ENCODE measurements at regions not wholly inside any gene's neighbourhood (a gene's known extent, or its start where the extent isn't known, plus 50 kb on each side); places are given as distances from the start of the nearest gene placed in this dataset.

DNA sequence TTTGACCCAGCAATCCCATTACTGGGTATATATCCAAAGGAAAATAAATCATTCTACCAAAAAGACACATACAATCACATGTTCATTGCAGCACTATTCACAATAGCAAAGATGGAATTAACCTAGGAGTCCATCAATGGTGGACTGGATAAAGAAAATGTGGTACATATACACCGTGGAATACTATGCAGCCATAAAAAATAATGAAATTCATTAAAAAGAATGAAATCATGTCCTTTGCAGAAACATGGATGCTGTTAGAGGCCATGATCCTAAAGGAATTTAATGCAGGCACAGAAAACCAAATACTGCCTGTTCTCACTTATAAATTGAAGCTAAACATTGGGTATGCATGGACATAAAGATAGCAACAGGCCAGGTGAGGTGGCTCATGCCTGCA is 61.9 kb upstream of the BMP6 start:
- no peak for DNase-seq (ENCODE audit: low spot score)

DNA sequence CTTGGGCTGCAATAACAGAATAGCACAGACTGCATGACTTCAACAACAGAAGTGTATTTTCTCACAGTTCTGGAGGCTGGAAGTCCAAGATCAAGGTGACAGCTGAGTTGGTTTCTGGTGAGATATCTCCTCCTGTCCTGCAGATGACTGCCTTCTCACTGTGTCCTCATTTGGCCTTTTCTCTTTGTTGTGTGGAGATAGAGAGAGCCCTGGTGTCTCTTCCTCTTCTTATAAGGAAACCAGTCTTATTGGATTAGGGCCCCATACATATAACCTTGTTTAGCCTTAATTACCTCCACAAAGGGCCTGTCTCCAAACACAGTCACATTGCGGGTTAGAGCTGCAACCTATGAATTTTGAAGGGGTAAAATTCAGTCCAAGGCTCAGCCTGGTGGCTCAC is 57.0 kb upstream of the BMP6 start:
- no peak for DNase-seq (ENCODE audit: low spot score)

DNA sequence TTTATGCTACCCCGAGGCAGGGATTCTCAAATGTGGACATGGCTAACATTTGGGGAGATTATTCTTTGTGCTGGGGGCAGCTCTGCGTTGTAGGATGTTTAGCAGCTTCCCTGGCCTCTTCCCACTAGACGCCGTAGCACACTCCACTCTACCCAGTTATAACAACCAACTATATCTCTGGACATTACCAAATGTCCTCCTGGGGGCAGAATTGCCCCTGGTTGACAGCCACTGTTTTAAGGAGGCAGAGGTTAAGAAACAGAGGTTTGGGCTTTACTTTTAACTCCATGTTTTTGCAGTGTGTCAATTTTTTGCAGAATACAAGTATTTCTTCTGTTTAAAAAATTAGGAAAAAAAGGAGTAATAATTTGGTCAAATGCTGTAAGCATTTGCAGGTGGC is 56.2 kb upstream of the BMP6 start:
- DNase-seq (ENCODE audit: low spot score), result no peak

DNA sequence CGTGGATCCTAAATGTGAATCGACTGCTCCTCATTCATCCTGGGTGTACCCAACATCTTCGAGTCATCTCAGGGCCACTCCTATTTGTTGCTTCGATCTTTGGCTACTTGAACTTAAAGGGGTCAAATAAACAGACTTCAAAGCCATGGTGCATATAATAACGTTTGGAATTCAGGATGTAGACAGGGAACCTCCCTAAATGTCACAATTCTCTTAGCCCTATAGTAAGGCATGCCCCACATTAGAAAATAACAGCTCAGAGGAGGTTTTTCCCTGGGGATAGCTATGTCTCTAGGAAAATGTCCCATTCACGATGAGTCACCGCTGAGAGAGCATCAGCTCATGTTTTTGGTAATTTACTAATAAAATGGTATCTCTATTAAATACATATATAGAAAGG is 54.8 kb upstream of the BMP6 start:
- no peak for DNase-seq (ENCODE audit: low spot score)

GRCh38 chr6:7671581-7671980 is 54.3 kb upstream of the BMP6 start:
- no peak for DNase-seq (ENCODE audit: low spot score)

GRCh38 chr6:7672066-7673062 is 53.5 kb upstream of the BMP6 start:
- no peak for DNase-seq (ENCODE audit: low spot score)

GRCh38 chr6:7673063-7673536 is 52.8 kb upstream of the BMP6 start:
- DNase-seq (ENCODE audit: low spot score), result no peak

DNA sequence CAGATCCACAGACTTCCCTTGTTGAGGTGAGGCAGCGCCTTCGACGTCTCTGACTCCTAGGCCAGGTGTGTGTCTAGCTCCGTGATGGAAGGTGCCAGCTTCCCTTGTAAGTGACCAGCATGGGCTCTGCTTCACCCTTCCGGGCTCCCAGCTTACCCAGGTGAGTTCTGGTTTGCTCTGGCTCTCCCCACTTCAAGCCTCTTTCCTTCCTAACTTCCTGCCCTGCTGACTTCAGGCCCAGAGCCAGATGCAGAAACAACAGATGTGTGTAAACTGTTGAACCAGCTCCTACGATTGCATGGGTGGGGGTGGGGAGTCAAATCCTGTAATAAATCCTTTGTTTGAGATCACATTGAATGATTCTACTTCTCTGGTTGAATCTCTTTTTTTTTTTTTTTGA is 51.6 kb upstream of the BMP6 start:
- DNase-seq (ENCODE audit: low spot score), result peak; percentile 27

DNA sequence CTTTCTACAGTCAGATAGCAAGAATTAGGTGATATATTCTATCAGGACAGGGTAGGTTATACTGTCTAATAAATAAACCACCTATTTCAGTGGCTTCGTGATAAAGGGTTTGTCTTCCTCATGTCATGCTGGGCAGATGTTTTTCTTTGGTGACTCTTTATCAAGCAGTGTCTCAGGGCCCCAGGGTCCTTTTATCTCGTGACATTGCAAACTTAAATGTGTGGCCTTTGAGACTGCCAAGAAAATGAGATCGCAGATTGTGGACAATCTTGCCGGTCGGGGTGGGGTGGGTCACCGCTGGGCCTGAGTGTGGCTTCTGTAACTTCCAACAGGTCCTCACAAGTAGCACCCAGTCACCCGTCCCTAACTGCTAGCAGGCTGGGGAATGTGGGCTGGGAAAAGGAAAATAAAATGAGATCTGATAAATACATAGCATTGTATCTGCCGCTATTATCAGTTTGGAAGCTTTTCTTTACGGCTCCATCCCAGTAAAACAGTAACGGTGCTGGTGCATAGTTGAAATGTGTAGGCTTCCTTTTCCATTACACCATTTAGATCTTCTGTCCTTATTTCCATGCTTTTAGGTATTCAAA is 50.5 kb upstream of the BMP6 start:
- no peak for DNase-seq (ENCODE audit: low spot score)
